Fibroblast of mammary gland (primary cell): ENCODE measurements at regions not wholly inside any gene's neighbourhood (a gene's known extent, or its start where the extent isn't known, plus 50 kb on each side); places are given as distances from the start of the nearest gene placed in this dataset.

ENCODE experiments used
- DNase-seq: peaks from one replicate; pipeline ENCODE4 v3.0.0-alpha.2; 2010; ENCODE audit warnings: low read depth
- H3K4me3 ChIP-seq: 2 replicates; pipeline ENCODE4 v1.5.1; 2011; ENCODE audit warnings: low read depth, mild to moderate bottlenecking, low read length, moderate library complexity; ENCODE audit not compliant: control insufficient read depth
- CTCF ChIP-seq: conservative IDR thresholded peaks from 2 replicates; pipeline ENCODE4 v1.5.1; 2011; ENCODE audit warnings: low read depth, low read length, inconsistent platforms; ENCODE audit not compliant: control insufficient read depth, insufficient read depth

GRCh38 chr3:13171704-13172643, 98.7 kb upstream of the IQSEC1 start:
- no peak for TF ChIP-seq CTCF
- no peak overlapping the region for H3K4me3 ChIP-seq
- DNase-seq, result no peak

- H3K4me3 ChIP-seq, result no peak overlapping the region
- no peak for TF ChIP-seq CTCF
- DNase-seq, result no peak
Observed at GRCh38 chr3:13170317-13170716, 97.1 kb upstream of the IQSEC1 start.

GRCh38 chr3:13168391-13168790, 95.2 kb upstream of the IQSEC1 start:
- DNase-seq, result no peak
- TF ChIP-seq CTCF, result no peak
- no peak overlapping the region for H3K4me3 ChIP-seq

GRCh38 chr3:13167829-13168228, 94.6 kb upstream of the IQSEC1 start:
- no peak overlapping the region for H3K4me3 ChIP-seq
- TF ChIP-seq CTCF, result no peak
- no peak for DNase-seq

GRCh38 chr3:13167064-13167743, 94.0 kb upstream of the IQSEC1 start:
- DNase-seq, result no peak
- TF ChIP-seq CTCF, result no peak

GRCh38 chr3:13166243-13167063, 93.2 kb upstream of the IQSEC1 start:
- H3K4me3 ChIP-seq, result no peak overlapping the region
- no peak for TF ChIP-seq CTCF
- DNase-seq, result no peak

More at GRCh38 chr3:13167064-13167743, 94.0 kb upstream of the IQSEC1 start:
- H3K4me3 ChIP-seq, result no peak overlapping the region
